GM18502 (cell line): ENCODE measurements at regions not wholly inside any gene's neighbourhood (a gene's known extent, or its start where the extent isn't known, plus 50 kb on each side); places are given as distances from the start of the nearest gene placed in this dataset.
A peak's percentile ranks its signal among the peaks of the same experiment; 100 is the strongest.
"Not testable (repeated sequence)": the region's sequence is repeated elsewhere in the genome, so short reads cannot be mapped to it uniquely, and the experiment has no call there.

Experiments used
- ATAC-seq: cut with Tn5 transposase; IDR thresholded peaks from one replicate; pipeline ENCODE4 v1.9.1; 2021; ENCODE audit warnings: mild to moderate bottlenecking; ENCODE audit not compliant: unreplicated experiment, poor library complexity

DNA sequence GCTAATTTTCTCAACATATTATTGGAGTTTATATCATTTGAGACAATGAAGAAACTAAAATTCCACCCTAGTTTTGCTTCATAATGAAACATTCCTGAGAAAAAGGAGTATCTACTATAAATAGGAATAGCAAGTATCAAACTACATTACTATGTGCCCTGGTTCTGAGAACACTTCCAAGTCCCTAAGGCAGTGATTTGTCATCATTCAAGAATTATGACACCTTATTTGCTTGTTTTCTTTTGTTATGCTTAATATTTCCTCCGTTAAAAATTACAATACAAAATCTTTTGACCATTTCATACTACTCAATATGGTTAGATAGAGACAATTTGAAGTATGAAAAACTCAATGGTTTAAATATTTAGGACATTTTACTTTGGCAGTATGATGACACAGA lies 707.8 kb upstream of the GOLIM4 start:
- ATAC-seq, result no peak

DNA sequence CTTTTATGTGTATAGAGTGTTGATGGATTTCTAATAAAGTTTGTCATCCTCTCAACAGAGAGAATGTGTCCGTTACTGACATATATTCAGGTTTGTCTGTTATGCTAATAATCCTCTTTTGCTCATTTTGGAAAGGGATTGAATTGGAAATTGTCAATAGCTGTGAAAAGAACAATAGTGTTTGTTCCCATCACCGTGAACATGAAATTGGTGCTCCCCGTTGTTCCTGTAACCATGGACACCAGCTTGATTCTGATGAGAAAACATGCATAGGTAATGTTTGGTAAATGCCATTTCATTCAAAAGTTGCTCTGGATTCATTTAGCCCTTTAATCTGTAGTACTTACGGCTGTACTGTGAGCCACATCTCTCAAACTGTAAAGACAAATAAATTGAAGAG lies 707.0 kb upstream of the GOLIM4 start:
- ATAC-seq, result no peak

DNA sequence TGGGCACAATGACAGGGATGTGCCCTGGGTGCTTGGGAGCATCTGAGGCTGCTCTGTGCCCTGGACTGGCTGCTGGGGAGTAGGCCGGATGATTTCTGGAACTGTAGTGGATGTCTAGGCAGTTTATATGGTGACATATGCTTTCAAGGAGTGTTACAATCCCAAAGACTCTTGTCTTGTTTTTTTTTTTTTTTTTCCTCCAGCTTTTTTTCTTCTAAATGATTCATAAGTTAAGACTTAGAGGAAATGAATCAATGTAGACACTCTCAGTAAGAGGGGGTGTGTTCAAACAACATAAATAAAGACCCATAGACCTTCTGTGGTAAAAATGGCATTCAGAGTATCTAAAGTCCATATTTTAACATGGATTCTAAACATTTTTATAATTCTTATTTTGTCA lies 706.1 kb upstream of the GOLIM4 start:
- no peak for ATAC-seq

DNA sequence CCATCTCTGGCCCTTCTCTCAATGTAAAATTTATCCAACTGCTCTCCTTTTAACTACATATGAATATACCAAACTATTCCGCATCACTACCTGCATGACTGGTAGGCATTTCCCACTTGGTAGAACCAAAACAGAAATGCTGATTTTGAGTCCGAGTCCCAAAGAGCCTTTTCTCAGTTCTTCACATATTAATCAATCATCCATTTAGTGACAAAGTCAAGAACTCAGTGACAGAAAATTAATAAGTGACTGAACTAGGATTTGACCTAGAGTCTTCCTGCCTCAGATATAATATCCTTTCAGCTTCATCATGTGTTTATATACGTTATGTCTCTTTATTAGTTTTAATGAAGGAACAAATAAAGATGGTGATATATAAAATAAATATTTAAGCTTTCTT lies 700.6 kb upstream of the GOLIM4 start:
- ATAC-seq, result no peak

DNA sequence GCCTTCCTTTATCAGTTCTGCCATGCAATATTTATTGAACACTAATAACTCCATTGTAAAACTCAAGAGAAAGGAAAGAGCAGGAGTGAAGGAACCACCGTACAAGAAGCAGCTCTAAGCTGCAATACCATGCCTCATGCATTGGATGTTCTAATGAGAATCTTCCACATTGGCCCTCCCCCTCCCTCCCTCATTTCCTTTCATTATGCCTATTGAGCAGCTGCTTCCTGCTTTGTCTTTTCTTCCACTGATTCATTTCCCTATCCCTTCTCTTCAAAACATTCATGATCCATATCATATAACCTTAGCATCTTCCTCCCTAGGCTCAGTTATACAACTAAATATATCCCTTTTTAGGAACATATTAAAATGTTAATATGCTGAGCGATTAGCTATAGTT lies 698.7 kb upstream of the GOLIM4 start:
- no peak for ATAC-seq

DNA sequence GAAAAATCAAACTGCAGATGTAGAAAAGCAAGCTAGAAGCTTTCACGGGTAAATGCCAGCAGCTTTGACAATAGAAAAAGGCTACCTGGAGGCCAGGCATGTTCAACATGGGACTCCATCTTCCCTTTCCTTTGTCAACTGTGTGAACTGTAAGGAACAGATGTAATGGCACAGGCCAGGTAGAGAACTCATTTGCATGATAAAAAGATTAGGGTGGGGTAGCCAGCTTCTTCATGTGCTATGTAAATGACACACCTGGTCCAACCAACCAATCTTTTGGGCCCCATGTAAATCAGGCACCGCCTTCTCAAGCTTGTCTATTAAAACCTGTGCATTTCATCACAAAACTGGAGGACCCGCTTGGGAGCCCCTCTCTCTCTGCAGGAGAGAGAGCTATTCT lies 686.5 kb upstream of the GOLIM4 start:
- no peak for ATAC-seq

DNA sequence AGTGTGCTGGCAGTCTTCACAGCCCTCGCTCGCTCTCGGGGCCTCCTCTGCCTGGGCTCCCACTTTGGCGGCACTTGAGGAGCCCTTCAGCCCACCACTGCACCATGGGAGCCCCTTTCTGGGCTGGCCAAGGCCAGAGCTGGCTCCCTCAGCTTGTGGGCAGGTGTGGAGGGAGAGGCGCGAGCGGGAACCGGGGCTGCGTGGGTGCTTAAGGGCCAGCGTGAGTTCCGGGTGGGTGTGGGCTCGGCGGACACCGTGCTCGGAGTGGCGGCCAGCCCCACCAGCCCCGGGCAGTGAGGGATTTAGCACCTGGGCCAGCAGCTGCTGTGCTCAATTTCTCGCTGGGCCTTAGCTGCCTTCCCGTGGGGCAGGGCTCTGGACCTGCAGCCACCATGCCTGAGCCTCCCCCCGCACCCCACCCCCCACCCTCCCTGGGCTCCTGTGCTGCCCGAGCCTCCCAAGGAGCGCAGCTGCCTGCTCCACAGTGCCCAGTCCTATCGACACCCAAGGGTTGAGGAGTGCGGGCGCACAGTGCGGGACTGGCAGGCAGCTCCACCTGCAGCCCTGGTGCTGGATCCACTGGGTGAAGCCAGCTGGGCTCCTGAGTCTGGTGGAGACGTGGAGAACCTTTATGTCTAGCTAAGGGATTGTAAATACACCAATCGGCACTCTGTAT lies 684.4 kb upstream of the GOLIM4 start:
- not testable (repeated sequence) for ATAC-seq

DNA sequence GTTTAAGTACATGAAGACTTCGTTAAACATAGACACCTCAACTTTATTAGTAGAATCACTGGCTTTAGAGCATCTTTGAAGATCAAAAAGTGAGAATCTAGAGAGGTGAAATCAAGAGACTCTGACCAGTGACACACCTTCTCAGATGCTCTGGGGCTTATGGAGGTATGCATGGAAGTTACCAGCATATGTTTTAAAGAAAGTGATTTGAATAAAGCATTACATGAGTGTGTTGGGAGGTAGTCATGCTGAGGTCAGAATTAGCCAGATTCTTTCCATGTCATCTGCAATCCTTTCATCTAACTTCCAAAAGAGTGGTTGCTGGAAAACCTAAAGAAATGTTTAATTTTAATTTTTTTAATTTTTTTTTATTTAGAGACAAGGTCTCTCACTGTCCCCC lies 658.0 kb upstream of the GOLIM4 start:
- no peak for ATAC-seq

DNA sequence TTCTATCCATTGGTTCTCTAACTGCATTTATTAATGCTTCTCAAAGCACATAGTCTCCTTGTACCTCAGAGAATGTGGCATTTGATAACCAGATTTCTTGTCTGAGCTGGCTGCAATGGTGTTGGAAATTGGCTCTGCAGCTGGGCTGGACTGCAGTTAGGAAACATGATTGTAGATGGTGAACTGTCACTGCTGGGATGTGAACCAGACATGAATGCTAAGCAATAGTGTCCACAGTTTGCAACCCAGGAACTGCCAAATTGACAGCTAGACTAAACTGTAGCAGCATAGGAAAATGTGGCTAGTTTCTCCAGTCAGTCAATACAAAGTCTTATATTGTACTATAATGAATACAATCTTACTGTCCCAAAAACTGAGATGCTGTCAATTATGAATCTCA lies 656.6 kb upstream of the GOLIM4 start:
- no peak for ATAC-seq

DNA sequence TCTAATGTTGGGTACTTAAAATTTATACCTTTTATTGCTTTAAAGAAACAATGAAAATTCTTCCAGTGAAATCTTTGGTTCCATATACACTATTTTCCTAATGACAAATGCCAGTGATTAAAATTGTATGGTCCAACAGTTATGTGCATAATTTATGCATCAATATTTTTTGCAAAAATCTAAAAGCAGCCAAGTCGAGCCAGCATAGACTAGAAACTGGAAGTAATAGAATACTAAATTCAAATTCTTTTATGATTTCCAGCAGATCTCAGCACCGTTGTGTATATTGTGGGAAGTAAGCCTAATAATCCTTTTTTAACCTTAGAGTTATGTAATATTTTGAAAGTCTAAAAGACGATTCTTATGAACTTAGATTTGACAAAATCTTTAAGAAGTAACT lies 652.0 kb upstream of the GOLIM4 start:
- ATAC-seq, result no peak

DNA sequence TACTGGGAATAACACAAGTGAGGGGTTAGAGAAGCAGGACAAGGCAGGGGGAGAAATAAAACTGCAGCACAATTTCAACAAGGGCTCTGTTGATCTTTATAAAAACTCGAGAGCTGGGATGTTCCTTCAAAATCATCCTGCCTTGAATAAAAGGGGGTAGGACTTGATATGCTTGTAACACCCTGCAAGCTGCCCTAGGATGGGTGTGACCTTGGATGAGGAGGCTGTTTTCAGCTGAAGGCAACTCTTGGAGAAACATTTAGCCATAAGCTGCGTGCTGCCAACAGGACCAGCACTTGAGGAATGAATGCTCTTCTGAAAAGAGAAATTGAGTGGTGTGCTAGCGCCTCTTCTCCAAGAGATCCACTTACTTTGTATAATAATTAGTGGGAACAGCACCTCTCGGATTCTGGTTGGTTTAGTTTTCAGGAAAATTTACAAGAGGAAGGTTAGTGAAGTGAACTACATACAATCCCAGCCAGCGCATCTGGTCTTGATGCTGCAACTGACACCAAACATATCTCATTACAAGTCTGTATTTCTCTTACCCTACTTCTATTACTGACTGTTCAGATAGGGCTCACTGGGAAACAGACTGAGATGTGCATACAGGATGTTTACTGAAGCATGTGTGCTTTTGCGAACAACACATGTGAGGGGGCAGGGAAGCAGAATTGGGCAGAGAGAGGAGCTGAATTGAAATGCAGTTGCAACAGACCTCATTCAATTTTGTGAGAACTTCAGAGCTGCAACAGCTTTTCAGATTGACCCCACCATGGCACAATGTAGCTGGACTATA lies 643.0 kb upstream of the GOLIM4 start:
- ATAC-seq, result no peak

DNA sequence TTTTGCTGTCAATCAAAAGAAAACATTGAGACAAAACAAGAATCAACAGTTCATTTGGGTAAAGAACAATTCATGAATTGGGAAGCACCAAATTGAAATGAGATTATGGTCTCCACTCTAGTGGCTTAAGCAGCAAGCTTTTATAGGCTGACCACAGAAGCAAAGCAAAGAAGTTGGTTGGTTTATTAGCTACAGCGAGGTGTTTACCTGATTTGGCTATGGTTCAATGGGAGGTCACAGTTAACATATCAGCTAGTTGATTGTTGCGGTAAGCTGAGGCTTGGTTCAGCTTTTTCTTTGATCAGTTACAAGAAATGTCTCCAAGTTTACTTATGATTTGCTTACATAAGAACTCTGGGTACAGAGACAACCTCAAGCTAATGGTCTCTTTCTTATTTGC lies 640.5 kb upstream of the GOLIM4 start:
- ATAC-seq, result no peak

DNA sequence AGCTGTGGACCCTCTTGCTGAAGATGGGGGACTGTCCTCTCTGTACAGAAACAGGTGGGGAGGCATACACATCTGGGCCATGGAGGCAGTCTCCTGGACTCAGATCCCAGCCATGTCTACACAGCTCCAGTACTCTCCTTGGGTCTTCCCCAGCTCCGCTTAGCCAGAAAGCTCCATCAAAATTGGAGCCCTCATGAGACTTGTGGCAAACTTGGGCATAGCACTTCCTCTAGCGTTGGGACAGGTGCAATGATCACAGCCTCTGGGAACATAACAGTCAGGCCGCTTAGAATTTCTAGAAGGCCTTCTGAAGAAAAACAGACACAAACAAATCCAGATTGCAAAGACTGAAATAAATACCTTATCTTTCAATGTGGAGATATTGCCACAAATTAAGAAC lies 634.3 kb upstream of the GOLIM4 start:
- no peak for ATAC-seq

DNA sequence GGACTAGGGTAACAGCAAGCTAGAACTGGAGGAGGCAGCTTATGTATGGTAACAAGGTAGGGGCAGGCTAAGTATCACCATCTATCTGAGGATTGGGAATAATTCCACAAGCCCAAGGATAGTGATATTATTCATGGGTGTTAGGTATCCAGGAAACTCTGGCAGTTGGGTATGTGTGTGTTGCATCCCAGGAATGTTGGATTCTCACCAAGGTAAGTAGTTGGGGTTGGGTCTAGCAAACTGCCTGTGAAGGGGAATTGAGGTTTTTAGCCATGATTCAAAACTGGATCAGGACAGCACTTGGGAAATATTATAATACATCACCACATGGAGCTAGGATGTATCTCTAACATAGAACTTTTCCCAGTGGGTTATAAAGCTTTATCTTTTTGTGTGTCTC lies 626.4 kb upstream of the GOLIM4 start:
- no peak for ATAC-seq

DNA sequence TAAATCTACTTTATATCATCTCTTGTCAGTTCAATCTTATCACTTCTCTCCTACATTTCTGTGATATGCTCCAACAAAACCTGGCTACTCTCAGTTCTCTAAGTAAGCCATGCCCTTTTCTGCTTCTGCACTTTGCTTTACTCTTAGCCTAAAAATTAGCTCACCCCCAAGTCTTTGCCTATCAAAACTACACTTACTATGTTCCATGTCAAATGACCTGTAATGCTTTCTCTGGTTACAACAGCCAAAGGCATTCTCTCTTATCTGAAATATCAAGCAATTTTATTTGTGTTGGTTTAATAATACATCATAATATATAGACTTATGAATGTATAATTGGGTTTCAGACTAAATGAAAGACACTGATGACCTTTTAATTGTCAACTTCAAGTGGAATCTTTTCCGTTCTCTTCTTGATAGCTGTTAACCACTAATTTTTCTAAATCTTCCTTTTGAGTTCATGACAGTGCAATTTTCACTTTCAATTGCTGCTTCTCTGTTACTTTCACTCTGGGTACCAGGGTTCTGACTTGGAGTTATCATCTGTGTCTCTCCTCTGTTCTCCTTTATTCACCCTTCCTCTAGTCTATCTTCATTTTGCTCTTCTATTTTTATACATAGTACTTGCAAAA lies 619.0 kb upstream of the GOLIM4 start:
- peak; percentile 98 for ATAC-seq

DNA sequence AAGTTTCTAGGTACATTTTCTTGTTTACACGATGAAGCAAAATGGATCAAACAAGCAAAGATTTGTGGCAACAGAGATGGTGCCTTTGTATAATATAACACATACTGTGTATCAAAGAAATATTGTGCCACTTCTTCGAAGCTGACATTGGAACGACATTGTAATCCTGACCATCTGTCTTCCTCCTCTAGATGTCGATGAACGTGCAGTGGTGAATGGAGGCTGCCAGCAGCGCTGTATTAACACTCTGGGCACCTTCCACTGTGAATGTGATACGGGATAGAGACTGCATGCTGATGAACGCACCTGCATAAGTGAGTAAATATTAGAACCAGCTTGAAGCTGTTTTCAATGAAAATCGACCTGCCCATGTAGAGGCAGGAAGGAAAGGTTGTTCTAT lies 613.3 kb upstream of the GOLIM4 start:
- ATAC-seq, result no peak

DNA sequence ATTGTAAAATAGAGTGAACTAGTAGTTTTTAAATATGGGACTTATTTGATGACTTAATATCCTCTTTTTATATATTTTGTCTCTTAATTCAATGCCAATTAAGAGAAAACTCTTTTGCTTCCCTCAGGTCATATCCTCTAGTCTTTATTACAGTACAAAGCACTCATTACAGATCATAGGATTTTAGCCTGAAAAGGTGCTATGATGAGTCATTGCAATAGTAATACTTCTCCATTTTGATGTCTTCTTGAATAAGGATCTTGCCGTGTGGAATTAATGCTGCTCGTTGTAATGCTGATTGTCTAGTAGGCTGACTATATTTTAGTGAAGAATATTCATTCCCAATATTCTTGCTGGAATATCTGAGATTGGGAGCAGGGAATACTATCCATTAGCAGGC lies 612.2 kb upstream of the GOLIM4 start:
- ATAC-seq, result peak; percentile 92

DNA sequence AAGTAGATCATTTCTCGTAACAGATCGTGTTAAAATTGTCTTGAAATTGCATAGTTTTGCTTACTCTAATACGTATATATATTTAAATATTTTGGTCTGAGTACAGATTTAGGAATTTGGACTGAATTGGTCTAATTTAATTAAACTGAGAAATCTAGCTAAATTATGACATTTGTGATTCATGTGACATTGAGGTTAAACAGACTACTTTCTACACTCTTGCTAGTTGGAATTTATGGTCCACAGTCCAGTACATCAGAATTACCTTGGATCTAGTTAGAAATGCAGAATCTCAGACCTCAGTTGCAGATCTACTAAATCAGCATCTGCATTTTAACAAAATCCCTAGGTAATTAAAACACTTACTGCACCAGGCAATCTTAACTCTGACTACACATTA lies 609.7 kb upstream of the GOLIM4 start:
- ATAC-seq, result no peak

DNA sequence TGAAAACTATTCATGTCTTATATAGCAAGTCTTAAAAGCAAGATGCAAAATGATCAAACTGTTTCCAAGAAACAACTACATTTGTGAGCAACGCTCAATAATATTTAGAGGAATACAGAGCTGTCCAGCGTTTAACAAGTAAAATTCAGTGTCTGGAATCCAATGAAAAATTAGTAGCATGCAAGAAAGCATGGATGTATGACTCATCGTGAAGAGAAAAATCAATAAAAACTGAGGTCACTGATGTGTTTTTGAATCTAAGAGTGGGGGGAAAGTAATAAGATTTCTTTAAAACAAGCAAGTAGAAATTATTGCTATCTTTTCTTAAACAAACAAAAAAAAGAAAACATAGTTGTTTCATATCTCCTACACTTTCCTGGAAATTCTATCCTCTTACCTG lies 600.3 kb upstream of the GOLIM4 start:
- no peak for ATAC-seq

DNA sequence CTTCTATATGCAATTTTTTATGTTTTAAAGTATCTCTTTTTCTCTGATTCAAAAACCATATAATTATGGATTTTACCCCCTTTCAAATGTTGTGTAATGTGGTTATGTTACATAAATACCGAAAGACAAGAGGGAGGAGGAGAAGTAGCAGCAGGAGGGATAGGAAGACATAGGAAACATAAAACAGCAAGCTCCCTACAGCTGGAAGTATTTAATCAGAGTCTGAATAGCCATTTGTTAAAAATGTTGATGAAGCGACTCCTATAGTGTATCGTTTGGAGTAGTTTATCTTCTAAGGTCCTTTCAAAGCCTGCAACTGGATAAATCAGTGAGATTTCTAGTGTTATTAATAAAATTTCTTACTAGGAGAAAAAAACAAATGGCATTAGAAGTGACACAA lies 598.1 kb upstream of the GOLIM4 start:
- no peak for ATAC-seq

DNA sequence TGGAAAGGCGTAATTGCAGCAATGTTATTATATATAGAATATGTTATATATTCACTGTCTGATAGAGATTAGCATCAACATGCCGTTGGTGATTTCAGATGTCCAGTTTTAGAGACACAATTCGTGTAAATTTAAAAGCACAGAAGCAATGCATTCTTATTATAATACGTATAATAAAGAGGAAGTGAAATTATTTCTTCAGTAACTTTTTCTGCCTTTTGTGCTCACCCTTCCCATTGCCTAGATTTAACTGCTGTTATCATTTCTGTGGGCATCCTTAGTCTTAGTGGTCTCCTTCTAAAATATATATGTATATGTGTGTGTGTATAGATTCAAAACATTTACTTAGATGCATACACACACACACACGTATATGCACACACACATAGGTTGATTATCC lies 592.5 kb upstream of the GOLIM4 start:
- no peak for ATAC-seq

DNA sequence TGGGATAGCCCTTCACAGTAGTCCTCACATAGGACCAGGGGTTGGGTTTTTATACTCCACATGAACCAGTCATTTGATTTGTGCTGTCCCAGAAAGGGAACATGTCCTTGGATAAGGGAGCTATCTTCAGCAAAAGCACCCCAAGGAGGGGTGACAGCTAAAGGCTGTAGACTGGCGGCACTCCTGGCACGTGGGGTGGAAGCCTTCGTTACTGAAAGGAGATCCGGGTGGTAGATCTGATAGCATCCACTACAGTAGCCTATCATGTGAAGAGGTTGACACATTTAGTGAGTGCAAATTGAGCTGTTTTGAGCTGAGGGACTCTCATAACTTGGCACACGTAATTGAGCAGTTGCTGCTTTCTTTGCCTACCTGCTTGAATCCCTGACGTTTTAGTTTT lies 588.8 kb upstream of the GOLIM4 start:
- no peak for ATAC-seq
